CD4-positive, CD25-positive, alpha-beta regulatory T cell (primary cell): ENCODE measurements at regions not wholly inside any gene's neighbourhood (a gene's known extent, or its start where the extent isn't known, plus 50 kb on each side); places are given as distances from the start of the nearest gene placed in this dataset.
A peak's percentile ranks its signal among the peaks of the same experiment; 100 is the strongest.

Experiments
- ATAC-seq, 2 donors: fragments of 150-1000 bp; cut with Tn5 transposase; one replicate each; pipeline ENCODE4 v1.10.0; 2021; ENCODE audit warnings: low read depth in 2 of 2, moderate number of reproducible peaks in 2 of 2, moderate library complexity in 1 of 2
- DNase-seq, 3 donors: peaks; one replicate each; pipeline versions ENCODE4 v3.0.0 to v3.0.0-alpha.2; 2012 to 2022; ENCODE audit warnings: mixed read lengths in 1 of 3
- H3K27ac ChIP-seq: one replicate; pipeline ENCODE4 v1.7.0; 2013; ENCODE audit warnings: mild to moderate bottlenecking, low read length; ENCODE audit not compliant: insufficient read depth, poor library complexity, severe bottlenecking
- H3K27me3 ChIP-seq: one replicate; pipeline ENCODE4 v1.7.0; 2013; ENCODE audit warnings: low read length; ENCODE audit not compliant: control insufficient read depth, insufficient read depth
- H3K36me3 ChIP-seq: one replicate; pipeline ENCODE4 v1.7.0; 2013; ENCODE audit warnings: mild to moderate bottlenecking, low read length, moderate library complexity; ENCODE audit not compliant: control insufficient read depth, insufficient read depth
- H3K4me1 ChIP-seq: 2 replicates; pipeline ENCODE4 v1.7.0; 2013; ENCODE audit warnings: mild to moderate bottlenecking, low read length; ENCODE audit not compliant: insufficient read depth, control insufficient read depth, poor library complexity, severe bottlenecking
- H3K4me3 ChIP-seq: one replicate; pipeline ENCODE4 v1.7.0; 2013; ENCODE audit warnings: low read depth, mild to moderate bottlenecking, low read length, moderate library complexity
- H3K9me3 ChIP-seq, 2 experiments: 1 replicate in 1 of 2; 2 replicates in 1 of 2; pipeline ENCODE4 v1.7.0; 2013; ENCODE audit warnings: low read length in 2 of 2, mild to moderate bottlenecking in 1 of 2, moderate library complexity in 1 of 2; ENCODE audit not compliant: control insufficient read depth in 2 of 2
- H3K27ac Mint-ChIP-seq, 3 donors: one replicate each; pipeline ENCODE4 v1.8.0; 2020 to 2022; ENCODE audit warnings: mild to moderate bottlenecking in 3 of 3, mixed read lengths in 3 of 3, moderate library complexity in 2 of 3
- H3K27me3 Mint-ChIP-seq: one replicate; pipeline ENCODE4 v1.8.0; 2022; ENCODE audit warnings: mild to moderate bottlenecking, mixed read lengths
- H3K36me3 Mint-ChIP-seq: one replicate; pipeline ENCODE4 v1.8.0; 2020; ENCODE audit warnings: mixed read lengths
- H3K4me1 Mint-ChIP-seq, 4 donors: one replicate each; pipeline ENCODE4 v1.8.0; 2020 to 2022; ENCODE audit warnings: mixed read lengths in 4 of 4, mild to moderate bottlenecking in 1 of 4
- H3K4me3 Mint-ChIP-seq, 4 donors: one replicate each; pipeline ENCODE4 v1.8.0; 2020 to 2022; ENCODE audit warnings: mild to moderate bottlenecking in 4 of 4, mixed read lengths in 4 of 4, moderate library complexity in 3 of 4
- H3K9me3 Mint-ChIP-seq, 7 donors: one replicate each; pipeline ENCODE4 v1.8.0; 2020 to 2022; ENCODE audit warnings: mixed read lengths in 7 of 7, mild to moderate bottlenecking in 3 of 7, moderate library complexity in 2 of 7

DNA sequence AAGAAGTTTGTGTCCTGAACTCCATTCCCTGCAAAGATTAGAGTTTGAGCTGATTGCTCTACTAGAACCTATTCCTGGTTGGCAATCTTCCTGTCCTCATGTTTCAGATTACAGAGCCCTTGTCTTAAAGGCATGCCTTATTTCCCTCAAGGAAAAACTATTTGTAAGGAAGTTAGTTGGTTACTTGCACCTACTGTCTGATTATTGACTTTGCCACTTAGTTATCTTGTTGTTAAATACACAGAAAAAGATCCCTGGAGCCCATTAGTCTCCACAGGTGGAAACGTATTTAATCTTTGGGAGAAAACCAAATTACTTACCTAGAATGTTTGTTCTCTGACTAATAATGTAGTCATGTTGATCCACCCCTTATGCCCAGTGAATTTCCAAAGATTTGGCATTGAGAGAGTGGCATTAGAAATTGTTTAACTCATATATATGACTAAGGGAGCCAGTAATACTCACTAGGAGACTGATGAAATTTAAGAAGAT, 132.3 kb upstream of the ELL2 start:
- Histone ChIP-seq H3K27ac (no peak overlapping the region), H3K9me3 (no peaks in the 10 kb centered on the region), H3K27me3 (no peaks in the 10 kb centered on the region), H3K36me3 (no peaks in the 10 kb centered on the region), H3K4me3 (no peak overlapping the region), H3K4me1 (no peaks in the 10 kb centered on the region)
- Mint-ChIP-seq H3K27me3 (no peaks in the 10 kb centered on the region), H3K4me1 (no peaks in the 10 kb centered on the region), H3K36me3 (no peaks in the 10 kb centered on the region), H3K4me3 (no peak overlapping the region), H3K27ac (no peak overlapping the region), H3K9me3 (peaks cover 0 to 7% (median 0%) of the 10 kb centered on the region in 7 donors)
- no peak for ATAC-seq
- DNase-seq, result no peak

DNA sequence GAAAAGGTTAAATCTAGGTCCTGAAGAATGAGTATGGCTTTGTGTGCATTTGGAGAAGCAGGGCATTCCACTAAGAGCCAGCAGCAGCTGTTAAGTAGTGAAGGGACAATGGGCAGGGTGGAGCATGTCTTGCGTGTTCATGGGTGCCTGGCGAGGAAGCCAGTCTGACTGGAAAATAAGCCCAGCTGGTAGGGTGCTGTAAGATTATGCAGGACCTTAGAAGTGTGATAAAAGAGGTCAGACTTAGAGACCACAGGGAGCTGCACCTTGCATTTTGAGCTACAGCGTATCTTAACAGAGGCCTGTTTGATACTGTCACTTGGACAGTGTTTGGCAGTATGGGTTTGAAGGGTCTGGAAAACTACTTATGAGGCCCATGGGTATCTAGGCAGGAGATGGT, 131.7 kb upstream of the ELL2 start:
- DNase-seq (no peak), ATAC-seq (no peak)
- Mint-ChIP-seq H3K36me3 (no peaks in the 10 kb centered on the region), H3K27ac (no peak overlapping the region), H3K27me3 (no peaks in the 10 kb centered on the region), H3K9me3 (peaks cover 0 to 5% (median 0%) of the 10 kb centered on the region in 7 donors), H3K4me1 (no peaks in the 10 kb centered on the region), H3K4me3 (no peak overlapping the region)
- no peaks in the 10 kb centered on the region for H3K36me3 ChIP-seq
- no peaks in the 10 kb centered on the region for H3K9me3 ChIP-seq
- H3K27ac ChIP-seq, result no peak overlapping the region
- no peak overlapping the region for H3K4me3 ChIP-seq
- H3K4me1 ChIP-seq, result no peaks in the 10 kb centered on the region
- no peaks in the 10 kb centered on the region for H3K27me3 ChIP-seq

DNA sequence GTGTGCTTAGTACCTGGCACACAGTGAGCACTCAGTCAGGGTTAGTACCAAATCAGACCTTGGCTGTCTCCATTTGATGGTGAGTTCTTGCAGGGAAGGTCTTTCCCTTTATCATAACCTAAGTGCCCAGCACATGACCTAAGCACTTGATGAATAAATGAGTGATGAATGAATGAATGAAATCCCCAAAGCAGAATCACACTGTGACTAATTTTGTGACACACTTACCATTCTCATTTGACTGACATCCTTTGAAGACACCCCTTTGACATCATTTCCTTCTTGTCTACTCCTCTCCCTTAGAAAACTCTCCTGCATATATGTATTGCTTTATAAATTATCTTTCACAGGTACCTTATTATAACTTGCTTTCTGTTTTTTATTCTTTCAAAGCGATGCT, 130.2 kb upstream of the ELL2 start:
- ATAC-seq (no peak), DNase-seq (no peak)
- Mint-ChIP-seq H3K27ac (peak overlapping the region in 1 of 3 donors; percentile 61), H3K4me1 (no peaks in the 10 kb centered on the region), H3K9me3 (no peaks in the 10 kb centered on the region), H3K4me3 (no peak overlapping the region), H3K27me3 (no peaks in the 10 kb centered on the region), H3K36me3 (no peaks in the 10 kb centered on the region)
- no peaks in the 10 kb centered on the region for H3K36me3 ChIP-seq
- no peak overlapping the region for H3K27ac ChIP-seq
- H3K9me3 ChIP-seq, result no peaks in the 10 kb centered on the region
- no peaks in the 10 kb centered on the region for H3K27me3 ChIP-seq
- H3K4me3 ChIP-seq, result no peak overlapping the region
- no peaks in the 10 kb centered on the region for H3K4me1 ChIP-seq

DNA sequence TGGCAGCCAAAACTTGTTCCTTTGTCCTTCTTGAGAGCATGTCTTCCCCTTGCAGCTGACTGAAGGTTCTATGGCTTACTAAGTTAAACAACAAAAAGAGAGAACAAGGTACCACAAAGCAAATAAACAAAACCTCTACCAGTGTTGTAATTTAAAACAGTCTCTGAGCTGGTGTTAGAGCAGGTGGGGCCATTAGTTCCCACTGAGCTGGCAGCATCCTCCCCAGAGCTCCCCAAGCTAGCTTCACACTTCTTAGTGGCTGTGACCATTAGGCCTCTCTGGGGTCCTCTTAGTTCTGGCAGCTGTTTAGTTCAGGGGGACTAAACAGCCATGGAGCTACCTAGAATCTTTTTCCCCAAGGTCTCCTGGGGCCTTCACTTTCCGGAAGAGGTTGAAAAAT, 128.6 kb upstream of the ELL2 start:
- H3K36me3 Mint-ChIP-seq, result no peaks in the 10 kb centered on the region
- no peaks in the 10 kb centered on the region for H3K9me3 Mint-ChIP-seq
- no peak for ATAC-seq

DNA sequence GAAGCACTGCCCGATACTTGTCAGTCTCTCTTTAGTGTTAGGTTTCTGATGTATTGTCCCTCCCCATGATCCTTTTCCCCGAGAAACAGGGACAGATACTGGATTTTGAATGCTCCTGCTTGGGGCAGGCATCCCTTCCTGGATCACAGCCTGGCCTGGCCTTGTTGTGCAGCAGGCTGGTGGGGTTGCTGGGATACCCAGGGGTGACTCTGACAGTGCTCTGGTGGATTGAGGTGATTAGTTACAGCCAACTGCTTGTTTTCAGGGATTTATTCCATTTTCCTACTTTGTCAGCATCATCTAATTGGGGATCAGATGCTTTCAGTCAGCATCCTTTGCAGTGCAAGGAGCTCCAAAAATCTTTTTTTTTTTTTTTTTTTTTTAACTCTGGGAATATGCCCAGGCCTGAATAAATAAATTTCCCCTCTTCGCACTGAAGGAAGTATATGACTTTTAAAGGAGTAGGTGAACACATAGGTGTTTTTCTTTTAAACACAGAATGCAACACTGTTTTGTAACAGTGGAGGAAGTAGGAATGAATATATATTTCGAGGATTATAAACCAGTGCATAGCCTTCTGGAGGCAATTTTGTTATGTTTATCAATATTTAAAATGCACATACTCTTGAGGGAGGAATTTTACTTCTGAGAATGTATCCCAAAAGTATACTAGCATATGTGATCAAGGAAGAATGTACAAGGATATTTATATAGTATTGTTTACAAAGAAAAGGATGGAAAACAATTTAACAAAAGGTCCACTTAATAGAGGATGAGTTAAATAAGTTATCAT, 127.3 kb upstream of the ELL2 start:
- Histone ChIP-seq H3K9me3 (no peaks in the 10 kb centered on the region), H3K4me1 (no peaks in the 10 kb centered on the region), H3K4me3 (no peak overlapping the region), H3K27me3 (peaks cover 3% of the 10 kb centered on the region), H3K27ac (no peak overlapping the region), H3K36me3 (no peaks in the 10 kb centered on the region)
- H3K27me3 Mint-ChIP-seq, result peaks cover 4% of the 10 kb centered on the region
- H3K36me3 Mint-ChIP-seq, result no peaks in the 10 kb centered on the region
- ATAC-seq (no peak), DNase-seq (no peak)
- no peak overlapping the region for H3K4me3 Mint-ChIP-seq
- no peaks in the 10 kb centered on the region for H3K9me3 Mint-ChIP-seq
- H3K4me1 Mint-ChIP-seq, result no peaks in the 10 kb centered on the region
- no peak overlapping the region for H3K27ac Mint-ChIP-seq

More for the DNA sequence above, 128.6 kb upstream of the ELL2 start:
- Histone ChIP-seq H3K36me3 (no peaks in the 10 kb centered on the region), H3K9me3 (no peaks in the 10 kb centered on the region), H3K27ac (no peak overlapping the region), H3K4me1 (no peaks in the 10 kb centered on the region), H3K4me3 (no peak overlapping the region), H3K27me3 (no peaks in the 10 kb centered on the region)
- Mint-ChIP-seq H3K4me1 (no peaks in the 10 kb centered on the region), H3K4me3 (no peak overlapping the region), H3K27ac (no peak overlapping the region), H3K27me3 (peaks cover 4% of the 10 kb centered on the region)
- no peak for DNase-seq

DNA sequence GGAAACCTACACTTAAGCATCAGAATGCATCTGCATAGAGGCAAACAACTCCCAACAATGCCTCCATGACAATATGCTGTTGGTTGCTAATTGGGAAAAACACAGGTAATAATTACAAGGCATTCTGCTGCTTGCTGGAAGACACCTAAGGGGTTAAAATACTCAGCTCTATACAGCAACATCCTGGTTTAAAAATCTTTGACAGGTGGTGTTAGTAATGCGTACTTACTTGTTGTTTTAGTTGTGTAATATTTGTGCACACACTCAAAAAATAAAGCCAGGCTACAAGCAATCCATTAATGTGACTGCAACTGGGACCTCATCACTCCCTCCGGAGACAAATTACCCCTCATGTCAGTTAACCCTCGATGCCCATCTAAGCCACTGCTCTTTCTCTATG, 126.3 kb upstream of the ELL2 start:
- DNase-seq, result no peak
- no peaks in the 10 kb centered on the region for H3K4me1 ChIP-seq
- Mint-ChIP-seq H3K4me3 (no peak overlapping the region), H3K36me3 (no peaks in the 10 kb centered on the region), H3K9me3 (no peaks in the 10 kb centered on the region), H3K4me1 (no peaks in the 10 kb centered on the region), H3K27ac (no peak overlapping the region), H3K27me3 (peaks cover 14% of the 10 kb centered on the region)
- peaks cover 5% of the 10 kb centered on the region for H3K27me3 ChIP-seq
- H3K9me3 ChIP-seq, result no peaks in the 10 kb centered on the region
- no peak for ATAC-seq
- H3K27ac ChIP-seq, result no peak overlapping the region
- H3K4me3 ChIP-seq, result no peak overlapping the region
- H3K36me3 ChIP-seq, result no peaks in the 10 kb centered on the region

DNA sequence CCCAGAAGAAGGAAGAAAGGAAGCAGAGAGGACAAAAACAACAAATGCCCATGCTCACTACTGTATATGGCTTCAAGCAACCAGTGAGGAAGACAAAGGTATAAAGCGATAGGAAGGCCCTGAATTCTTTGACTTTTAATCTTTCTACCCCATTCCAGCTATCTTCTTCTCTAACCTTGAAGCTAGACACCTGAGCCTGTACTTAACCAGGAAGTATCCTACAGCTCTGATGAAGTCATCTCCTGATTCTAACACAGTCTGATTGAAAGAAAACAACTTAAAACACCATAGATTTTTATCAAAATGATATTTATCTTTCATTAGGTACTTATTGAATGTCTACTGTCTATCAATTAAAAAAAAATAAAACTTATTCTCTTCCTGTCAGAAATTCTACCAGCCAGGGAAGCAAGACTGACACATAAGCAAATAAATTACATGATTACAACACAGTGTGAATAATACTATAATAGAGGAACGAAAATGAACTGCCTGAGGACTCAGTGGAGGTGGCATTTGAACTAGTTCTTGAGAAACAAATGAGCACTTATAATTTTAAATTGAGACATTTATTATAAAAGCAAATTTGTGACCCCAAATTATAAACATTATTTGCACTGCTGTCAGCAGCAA, 123.3 kb upstream of the ELL2 start:
- Mint-ChIP-seq H3K9me3 (no peaks in the 10 kb centered on the region), H3K4me1 (no peaks in the 10 kb centered on the region), H3K4me3 (no peak overlapping the region), H3K27ac (no peak overlapping the region), H3K27me3 (peaks cover 24% of the 10 kb centered on the region), H3K36me3 (no peaks in the 10 kb centered on the region)
- H3K36me3 ChIP-seq, result no peaks in the 10 kb centered on the region
- no peak overlapping the region for H3K27ac ChIP-seq
- DNase-seq (no peak), ATAC-seq (no peak)
- no peak overlapping the region for H3K4me3 ChIP-seq
- H3K9me3 ChIP-seq, result no peaks in the 10 kb centered on the region
- H3K27me3 ChIP-seq, result peaks cover 5% of the 10 kb centered on the region
- no peaks in the 10 kb centered on the region for H3K4me1 ChIP-seq
